A673 (cell line): ENCODE measurements at regions not wholly inside any gene's neighbourhood (a gene's known extent, or its start where the extent isn't known, plus 50 kb on each side); places are given as distances from the start of the nearest gene placed in this dataset.
A peak's percentile ranks its signal among the peaks of the same experiment; 100 is the strongest.
"Not testable (repeated sequence)": the region's sequence is repeated elsewhere in the genome, so short reads cannot be mapped to it uniquely, and the experiment has no call there.

Source experiments
- BruUV-seq: library from RNA; stranded (reverse); fragments of 400-500 nt; replicated peaks from 2 replicates; lab custom pipeline; 2021; lab: Mats Ljungman, UMichigan
- CTCF ChIA-PET: fragments of 300-600 bp; sonication (Branson Sonifier 250); formaldehyde crosslinking; loops from one replicate; lab custom pipeline; 2022; ENCODE audit warnings: antibody characterized with exemption; lab: Charles Lee
- POLR2A ChIA-PET: fragments of 300-600 bp; sonication (Branson Sonifier 250); formaldehyde crosslinking; loops from one replicate; lab custom pipeline; 2022; ENCODE audit warnings: antibody characterized with exemption; ENCODE audit not compliant: low non-redundant PET; lab: Charles Lee
- DNase-seq: peaks from one replicate; pipeline ENCODE4 v3.0.0-alpha.2; 2015; ENCODE audit warnings: low spot score
- H3K27ac ChIP-seq: fragments of 200-600 bp; sonication (generic); 2 replicates; pipeline ENCODE4 v1.5.1; 2016; ENCODE audit warnings: mixed run types, low read depth, mild to moderate bottlenecking, mixed read lengths, antibody characterized with exemption, low read length; ENCODE audit not compliant: poor library complexity, severe bottlenecking
- H3K27me3 ChIP-seq: fragments of 200-600 bp; sonication (generic); replicated peaks from 2 replicates; pipeline ENCODE4 v1.6.1; 2017; ENCODE audit warnings: mixed run types, low read depth, mild to moderate bottlenecking, mixed read lengths, antibody characterized with exemption, low read length; ENCODE audit not compliant: insufficient read depth, poor library complexity
- H3K36me3 ChIP-seq: fragments of 200-600 bp; sonication (generic); 2 replicates; pipeline ENCODE4 v1.6.1; 2016; ENCODE audit warnings: mixed run types, mild to moderate bottlenecking, mixed read lengths, antibody characterized with exemption, low read length; ENCODE audit not compliant: insufficient read depth, poor library complexity, severe bottlenecking
- H3K4me1 ChIP-seq: fragments of 200-600 bp; sonication (generic); 2 replicates; pipeline ENCODE4 v1.6.1; 2017; ENCODE audit warnings: mixed run types, mild to moderate bottlenecking, mixed read lengths, antibody characterized with exemption, low read length; ENCODE audit not compliant: insufficient read depth, poor library complexity, severe bottlenecking
- H3K4me3 ChIP-seq: fragments of 200-600 bp; sonication (generic); 2 replicates; pipeline ENCODE4 v1.5.1; 2016; ENCODE audit warnings: low read depth, mixed run types, mild to moderate bottlenecking, mixed read lengths, low read length; ENCODE audit not compliant: poor library complexity, severe bottlenecking
- H3K9me3 ChIP-seq: fragments of 200-600 bp; sonication (generic); 2 replicates; pipeline ENCODE4 v1.6.1; 2016; ENCODE audit warnings: mixed run types, low read depth, mild to moderate bottlenecking, mixed read lengths, antibody characterized with exemption, low read length; ENCODE audit not compliant: poor library complexity, severe bottlenecking
- EZH2 ChIP-seq: fragments of 200-600 bp; sonication (generic); IDR thresholded peaks from 2 replicates; pipeline ENCODE4 v1.6.1; 2017; ENCODE audit warnings: borderline replicate concordance, low read depth, mild to moderate bottlenecking, mixed read lengths, antibody characterized with exemption, low read length; ENCODE audit not compliant: poor library complexity, severe bottlenecking
- intact Hi-C: fragments of 100-400 bp; cut with micrococcal nuclease; formaldehyde crosslinking; loops from one replicate; pipeline ENCODE4 v1.10.0; 2022; ENCODE audit not compliant: unreplicated experiment
- TF ChIP-seq, protein P1 (sequence below): fragments of 300-800, 200-600 bp; sonication (generic); conservative IDR thresholded peaks from 2 replicates; pipeline ENCODE4 v1.5.1; 2017; ENCODE audit warnings: low read depth, mild to moderate bottlenecking, antibody characterized with exemption, low read length, moderate library complexity, mixed read lengths

- intact Hi-C loops: no loop called here
- Histone ChIP-seq H3K36me3 (no peaks in the 10 kb centered on the region), H3K4me3 (no peak overlapping the region), H3K9me3 (no peaks in the 10 kb centered on the region), H3K27ac (no peak overlapping the region), H3K4me1 (peaks cover 48% of the 10 kb centered on the region), H3K27me3 (no peaks in the 10 kb centered on the region)
- TF ChIP-seq, protein P1, sequence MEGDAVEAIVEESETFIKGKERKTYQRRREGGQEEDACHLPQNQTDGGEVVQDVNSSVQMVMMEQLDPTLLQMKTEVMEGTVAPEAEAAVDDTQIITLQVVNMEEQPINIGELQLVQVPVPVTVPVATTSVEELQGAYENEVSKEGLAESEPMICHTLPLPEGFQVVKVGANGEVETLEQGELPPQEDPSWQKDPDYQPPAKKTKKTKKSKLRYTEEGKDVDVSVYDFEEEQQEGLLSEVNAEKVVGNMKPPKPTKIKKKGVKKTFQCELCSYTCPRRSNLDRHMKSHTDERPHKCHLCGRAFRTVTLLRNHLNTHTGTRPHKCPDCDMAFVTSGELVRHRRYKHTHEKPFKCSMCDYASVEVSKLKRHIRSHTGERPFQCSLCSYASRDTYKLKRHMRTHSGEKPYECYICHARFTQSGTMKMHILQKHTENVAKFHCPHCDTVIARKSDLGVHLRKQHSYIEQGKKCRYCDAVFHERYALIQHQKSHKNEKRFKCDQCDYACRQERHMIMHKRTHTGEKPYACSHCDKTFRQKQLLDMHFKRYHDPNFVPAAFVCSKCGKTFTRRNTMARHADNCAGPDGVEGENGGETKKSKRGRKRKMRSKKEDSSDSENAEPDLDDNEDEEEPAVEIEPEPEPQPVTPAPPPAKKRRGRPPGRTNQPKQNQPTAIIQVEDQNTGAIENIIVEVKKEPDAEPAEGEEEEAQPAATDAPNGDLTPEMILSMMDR: no peak
- no peak for TF ChIP-seq EZH2
- no TSS peak for BruUV-seq
- ChIA-PET CTCF (no interaction called here), POLR2A (no interaction called here)
- DNase-seq: no peak
Measured at GRCh38 chr2:219870041-219870440, 242.6 kb downstream of the SLC4A3 start.

- DNase-seq: peak; percentile 83
- ChIA-PET CTCF (interaction anchor here (0.7 kb wide), 1 partner anchor 371 kb away, joined by 3 read pairs; no protein-coding TSS in a partner anchor), POLR2A (interaction anchor here (1.1 kb wide), 1 partner anchor 120 kb away, joined by 5 read pairs; no protein-coding TSS in a partner anchor)
- Histone ChIP-seq H3K27me3 (no peaks in the 10 kb centered on the region), H3K4me3 (no peak overlapping the region), H3K36me3 (no peaks in the 10 kb centered on the region), H3K27ac (no peak overlapping the region), H3K4me1 (peaks cover 48% of the 10 kb centered on the region), H3K9me3 (no peaks in the 10 kb centered on the region)
- intact Hi-C loops: no loop called here
- no peak for TF ChIP-seq EZH2
- TF ChIP-seq, protein P1: no peak
- BruUV-seq: no TSS peak
Measured at GRCh38 chr2:219871351-219871750, 243.9 kb downstream of the SLC4A3 start.

GRCh38 chr2:219875036-219875435 is 247.6 kb downstream of the SLC4A3 start:
- no TSS peak for BruUV-seq
- intact Hi-C loops: no loop called here
- H3K27ac ChIP-seq: no peak overlapping the region

GRCh38 chr2:219875986-219876385 is 248.6 kb downstream of the SLC4A3 start:
- CTCF ChIA-PET: not testable (repeated sequence)

More at GRCh38 chr2:219875036-219875435, 247.6 kb downstream of the SLC4A3 start:
- no peak for DNase-seq
- H3K4me3 ChIP-seq: no peak overlapping the region
- TF ChIP-seq, protein P1: no peak
- TF ChIP-seq EZH2: no peak
- no peaks in the 10 kb centered on the region for H3K36me3 ChIP-seq
- no peaks in the 10 kb centered on the region for H3K27me3 ChIP-seq
- CTCF ChIA-PET: no interaction called here
- H3K9me3 ChIP-seq: no peaks in the 10 kb centered on the region
- peaks cover 32% of the 10 kb centered on the region for H3K4me1 ChIP-seq
- POLR2A ChIA-PET: no interaction called here

More at GRCh38 chr2:219875986-219876385, 248.6 kb downstream of the SLC4A3 start:
- H3K27ac ChIP-seq, H3K9me3 ChIP-seq, H3K27me3 ChIP-seq, DNase-seq, H3K4me3 ChIP-seq, intact Hi-C loops, BruUV-seq, POLR2A ChIA-PET, H3K36me3 ChIP-seq: not testable (repeated sequence)
- H3K4me1 ChIP-seq: peaks cover 25% of the 10 kb centered on the region
